ENCODE measurements at regions not wholly inside any gene's neighbourhood (a gene's known extent, or its start where the extent isn't known, plus 50 kb on each side); places are given as distances from the start of the nearest gene placed in this dataset.
"Not testable (repeated sequence)": the region's sequence is repeated elsewhere in the genome, so short reads cannot be mapped to it uniquely, and the experiment has no call there.

- DNase-seq = no peak
Measured at GRCh38 chr7:67631476-67631875, 634.8 kb downstream of the TYW1 start.

GRCh38 chr7:67635271-67635670, 638.6 kb downstream of the TYW1 start:
- no peak for DNase-seq

GRCh38 chr7:67636348-67637022, 639.9 kb downstream of the TYW1 start:
- no peak for DNase-seq

GRCh38 chr7:67637023-67637358, 640.4 kb downstream of the TYW1 start:
- DNase-seq = no peak

GRCh38 chr7:67642542-67642941, 645.9 kb downstream of the TYW1 start:
- DNase-seq = not testable (repeated sequence)

- no peak for DNase-seq
Measured at GRCh38 chr7:67644151-67644550, 647.5 kb downstream of the TYW1 start.

GRCh38 chr7:67652937-67653336, 656.3 kb downstream of the TYW1 start:
- DNase-seq = no peak

- peak in 1 of 3 experiments; percentile 21 for DNase-seq
Measured at GRCh38 chr7:67653856-67654454, 657.3 kb downstream of the TYW1 start.

- DNase-seq = no peak
Measured at GRCh38 chr7:67654642-67655041, 658.0 kb downstream of the TYW1 start.

GRCh38 chr7:67655168-67655567, 658.5 kb downstream of the TYW1 start:
- DNase-seq = no peak

- DNase-seq = no peak
Measured at GRCh38 chr7:67659091-67659490, 662.5 kb downstream of the TYW1 start.

- no peak for DNase-seq
Measured at GRCh38 chr7:67662804-67663203, 666.2 kb downstream of the TYW1 start.

- no peak for DNase-seq
Measured at GRCh38 chr7:67663644-67664043, 667.0 kb downstream of the TYW1 start.

GRCh38 chr7:67666359-67666758, 669.7 kb downstream of the TYW1 start:
- DNase-seq = peak in 1 of 3 experiments; percentile 5

GRCh38 chr7:67671006-67671548, 674.4 kb downstream of the TYW1 start:
- DNase-seq = no peak

GRCh38 chr7:67673861-67674260, 677.2 kb downstream of the TYW1 start:
- no peak for DNase-seq

- DNase-seq = not testable (repeated sequence)
Measured at GRCh38 chr7:67674862-67675261, 678.2 kb downstream of the TYW1 start.

GRCh38 chr7:67675971-67676370, 679.3 kb downstream of the TYW1 start:
- DNase-seq = no peak

- no peak for DNase-seq
Measured at GRCh38 chr7:67678419-67678818, 681.8 kb downstream of the TYW1 start.

- DNase-seq = no peak
Measured at GRCh38 chr7:67683628-67684027, 687.0 kb downstream of the TYW1 start.

GRCh38 chr7:67690700-67691099, 694.1 kb downstream of the TYW1 start:
- DNase-seq = no peak

GRCh38 chr7:67692425-67692824, 695.8 kb downstream of the TYW1 start:
- DNase-seq = peak in 1 of 3 experiments; percentile 11

GRCh38 chr7:67696124-67696523, 699.5 kb downstream of the TYW1 start:
- no peak for DNase-seq

- DNase-seq = peak in 1 of 3 experiments; percentile 36
Measured at GRCh38 chr7:67696878-67697277, 700.2 kb downstream of the TYW1 start.

GRCh38 chr7:67698354-67698753, 701.7 kb downstream of the TYW1 start:
- DNase-seq = no peak

All from NCI-H1417 (cell line).